Activated naive CD8-positive, alpha-beta T cell treated with anti-CD3 and anti-CD28 coated beads for 36 hours (primary cell): ENCODE measurements at regions not wholly inside any gene's neighbourhood (a gene's known extent, or its start where the extent isn't known, plus 50 kb on each side); places are given as distances from the start of the nearest gene placed in this dataset.
A peak's percentile ranks its signal among the peaks of the same experiment; 100 is the strongest.
"Not testable (repeated sequence)": the region's sequence is repeated elsewhere in the genome, so short reads cannot be mapped to it uniquely, and the experiment has no call there.

ENCODE experiments used
- DNase-seq: peaks from one replicate; pipeline ENCODE4 v3.0.0; 2021
- H3K27ac Mint-ChIP-seq: one replicate; pipeline ENCODE4 v1.8.0; 2022; ENCODE audit warnings: mild to moderate bottlenecking, moderate library complexity, mixed read lengths
- H3K27me3 Mint-ChIP-seq: one replicate; pipeline ENCODE4 v1.8.0; 2022; ENCODE audit warnings: mild to moderate bottlenecking, mixed read lengths
- H3K36me3 Mint-ChIP-seq: one replicate; pipeline ENCODE4 v1.8.0; 2021; ENCODE audit warnings: mild to moderate bottlenecking, mixed read lengths
- H3K4me1 Mint-ChIP-seq: one replicate; pipeline ENCODE4 v1.8.0; 2021; ENCODE audit warnings: mixed read lengths
- H3K4me3 Mint-ChIP-seq: one replicate; pipeline ENCODE4 v1.8.0; 2022; ENCODE audit warnings: mild to moderate bottlenecking, moderate library complexity, mixed read lengths
- H3K9me3 Mint-ChIP-seq: one replicate; pipeline ENCODE4 v1.8.0; 2022; ENCODE audit warnings: mixed read lengths

- not testable (repeated sequence) for H3K9me3 Mint-ChIP-seq, H3K27ac Mint-ChIP-seq
Measured at GRCh38 chr2:111511062-111511461, 372.9 kb downstream of the ANAPC1 start.

DNA sequence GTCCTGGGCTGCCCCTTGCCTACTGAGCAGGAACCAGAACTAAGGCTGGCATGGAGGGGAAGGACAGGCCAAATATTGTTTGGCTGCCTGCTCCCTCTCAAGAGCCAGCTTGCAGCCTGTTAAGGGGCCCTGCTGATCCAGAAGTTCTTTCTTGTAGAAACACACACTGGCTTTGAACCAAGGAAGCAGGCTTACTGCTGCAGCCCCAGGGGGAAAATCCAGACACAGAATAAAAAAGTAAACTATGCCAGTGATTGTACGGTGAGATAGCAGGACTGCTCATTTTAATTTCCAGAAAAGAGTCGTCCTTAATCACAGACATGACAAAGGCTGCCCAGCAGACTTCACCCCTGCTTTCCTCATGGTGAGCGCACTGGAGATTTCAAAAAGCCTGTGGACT, 371.6 kb downstream of the ANAPC1 start:
- H3K27me3 Mint-ChIP-seq, H3K27ac Mint-ChIP-seq, H3K9me3 Mint-ChIP-seq, H3K36me3 Mint-ChIP-seq, H3K4me3 Mint-ChIP-seq, DNase-seq, H3K4me1 Mint-ChIP-seq: not testable (repeated sequence)

More at GRCh38 chr2:111511062-111511461, 372.9 kb downstream of the ANAPC1 start:
- not testable (repeated sequence) for H3K27me3 Mint-ChIP-seq, DNase-seq, H3K36me3 Mint-ChIP-seq, H3K4me3 Mint-ChIP-seq, H3K4me1 Mint-ChIP-seq

- H3K9me3 Mint-ChIP-seq, DNase-seq, H3K4me3 Mint-ChIP-seq, H3K4me1 Mint-ChIP-seq, H3K27ac Mint-ChIP-seq, H3K27me3 Mint-ChIP-seq, H3K36me3 Mint-ChIP-seq: not testable (repeated sequence)
Measured at GRCh38 chr2:111514138-111514537, 369.9 kb downstream of the ANAPC1 start.

GRCh38 chr2:111517050-111517720, 366.8 kb downstream of the ANAPC1 start:
- not testable (repeated sequence) for H3K36me3 Mint-ChIP-seq, H3K4me3 Mint-ChIP-seq, H3K4me1 Mint-ChIP-seq, H3K27ac Mint-ChIP-seq, DNase-seq, H3K9me3 Mint-ChIP-seq
- peaks cover 10% of the 10 kb centered on the region for H3K27me3 Mint-ChIP-seq

GRCh38 chr2:111517721-111518053, 366.3 kb downstream of the ANAPC1 start:
- H3K36me3 Mint-ChIP-seq, H3K4me1 Mint-ChIP-seq, H3K4me3 Mint-ChIP-seq, H3K27ac Mint-ChIP-seq, DNase-seq, H3K9me3 Mint-ChIP-seq: not testable (repeated sequence)
- H3K27me3 Mint-ChIP-seq: peaks cover 10% of the 10 kb centered on the region

GRCh38 chr2:111519071-111519470, 364.9 kb downstream of the ANAPC1 start:
- Mint-ChIP-seq H3K9me3 (no peaks in the 10 kb centered on the region), H3K27me3 (peaks cover 6% of the 10 kb centered on the region), H3K27ac (no peak overlapping the region), H3K4me1 (no peaks in the 10 kb centered on the region), H3K4me3 (no peak overlapping the region), H3K36me3 (no peaks in the 10 kb centered on the region)
- DNase-seq: no peak

DNA sequence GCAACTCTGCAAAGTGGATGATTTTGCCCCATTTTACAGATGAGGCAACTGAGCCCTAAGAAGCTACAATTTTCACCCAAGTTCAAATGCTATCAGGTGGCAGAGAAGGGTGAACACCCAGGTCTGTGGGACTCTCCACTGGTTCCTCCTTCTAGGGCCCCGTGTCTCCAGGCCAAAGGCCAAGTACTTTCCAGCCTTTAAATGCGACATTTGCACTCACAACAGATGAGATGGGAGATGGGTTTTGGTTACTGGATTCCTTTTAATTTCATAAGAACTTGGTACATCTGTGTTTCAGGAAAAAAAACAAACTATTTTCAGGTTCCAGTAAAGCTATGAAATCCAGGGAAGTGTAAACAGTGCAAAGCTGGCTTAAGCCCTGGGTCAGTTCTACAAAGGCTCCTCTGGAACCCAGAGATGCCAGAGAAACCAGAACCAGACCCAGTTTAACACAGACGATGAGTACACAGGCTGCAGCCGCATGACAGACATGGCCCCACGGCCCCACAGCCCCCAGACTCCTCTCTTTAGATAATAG, 361.7 kb downstream of the ANAPC1 start:
- H3K9me3 Mint-ChIP-seq: no peaks in the 10 kb centered on the region
- no peaks in the 10 kb centered on the region for H3K36me3 Mint-ChIP-seq
- H3K4me1 Mint-ChIP-seq: no peaks in the 10 kb centered on the region
- H3K27ac Mint-ChIP-seq: no peak overlapping the region
- no peak overlapping the region for H3K4me3 Mint-ChIP-seq
- H3K27me3 Mint-ChIP-seq: peaks cover 6% of the 10 kb centered on the region
- no peak for DNase-seq

DNA sequence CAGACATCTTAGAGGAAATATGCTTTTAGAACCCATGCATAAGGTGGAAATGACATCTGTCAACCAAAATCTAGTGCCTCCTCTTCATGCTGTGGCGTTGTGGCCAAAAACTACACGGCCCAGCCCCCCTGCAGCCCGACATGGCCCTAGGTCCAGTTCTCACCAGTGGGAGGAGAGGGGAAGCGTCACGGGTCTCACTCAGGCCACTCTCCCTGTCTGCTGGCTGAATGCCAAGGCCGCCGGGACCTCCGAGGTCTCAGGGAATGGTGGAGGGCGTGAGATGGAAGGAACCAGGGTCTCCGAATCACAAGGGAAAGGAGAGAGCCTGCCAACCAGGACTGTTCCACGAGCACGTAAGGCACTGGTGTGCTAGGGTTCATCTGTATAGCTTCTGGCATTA, 361.0 kb downstream of the ANAPC1 start:
- H3K4me1 Mint-ChIP-seq: no peaks in the 10 kb centered on the region
- peaks cover 6% of the 10 kb centered on the region for H3K27me3 Mint-ChIP-seq
- H3K27ac Mint-ChIP-seq: no peak overlapping the region

GRCh38 chr2:111525026-111525425, 359.0 kb downstream of the ANAPC1 start:
- not testable (repeated sequence) for H3K4me1 Mint-ChIP-seq, DNase-seq, H3K36me3 Mint-ChIP-seq, H3K9me3 Mint-ChIP-seq, H3K27ac Mint-ChIP-seq, H3K27me3 Mint-ChIP-seq, H3K4me3 Mint-ChIP-seq

More for the DNA sequence above, 361.0 kb downstream of the ANAPC1 start:
- no peak for DNase-seq
- H3K9me3 Mint-ChIP-seq: no peaks in the 10 kb centered on the region
- H3K4me3 Mint-ChIP-seq: no peak overlapping the region
- no peaks in the 10 kb centered on the region for H3K36me3 Mint-ChIP-seq

DNA sequence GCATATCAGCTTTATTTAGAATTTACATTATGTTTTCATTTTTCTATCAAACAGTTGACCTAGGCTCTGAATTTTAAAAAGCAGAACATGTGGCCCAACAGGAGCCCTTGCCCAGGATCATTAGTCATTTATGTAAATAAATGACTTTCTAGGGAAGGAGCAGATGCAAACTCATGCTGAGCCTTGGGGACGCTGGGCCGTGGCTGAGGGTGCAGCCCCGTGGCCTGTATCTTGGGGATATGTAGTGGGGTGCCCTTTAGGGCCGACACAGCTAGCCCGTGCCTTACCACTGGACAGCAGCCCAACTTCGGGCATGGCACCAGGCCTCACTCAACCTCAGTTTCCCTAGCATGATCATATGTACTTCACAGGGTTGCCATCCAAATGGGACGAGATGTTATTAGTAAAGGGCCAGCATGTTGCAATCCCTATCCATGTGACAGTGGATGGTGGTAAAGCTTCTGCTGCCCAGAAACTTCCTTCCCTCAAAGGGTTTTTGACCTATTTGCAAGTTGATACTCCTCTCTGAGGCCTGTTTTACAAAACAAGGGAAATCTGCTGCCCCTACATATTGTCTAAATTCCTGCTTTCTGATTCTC, 357.9 kb downstream of the ANAPC1 start:
- H3K9me3 Mint-ChIP-seq, H3K27me3 Mint-ChIP-seq, H3K4me3 Mint-ChIP-seq, DNase-seq, H3K36me3 Mint-ChIP-seq, H3K4me1 Mint-ChIP-seq, H3K27ac Mint-ChIP-seq: not testable (repeated sequence)

GRCh38 chr2:111527707-111528400, 356.1 kb downstream of the ANAPC1 start:
- not testable (repeated sequence) for H3K9me3 Mint-ChIP-seq, H3K27me3 Mint-ChIP-seq, H3K4me1 Mint-ChIP-seq, DNase-seq, H3K27ac Mint-ChIP-seq, H3K36me3 Mint-ChIP-seq, H3K4me3 Mint-ChIP-seq

DNA sequence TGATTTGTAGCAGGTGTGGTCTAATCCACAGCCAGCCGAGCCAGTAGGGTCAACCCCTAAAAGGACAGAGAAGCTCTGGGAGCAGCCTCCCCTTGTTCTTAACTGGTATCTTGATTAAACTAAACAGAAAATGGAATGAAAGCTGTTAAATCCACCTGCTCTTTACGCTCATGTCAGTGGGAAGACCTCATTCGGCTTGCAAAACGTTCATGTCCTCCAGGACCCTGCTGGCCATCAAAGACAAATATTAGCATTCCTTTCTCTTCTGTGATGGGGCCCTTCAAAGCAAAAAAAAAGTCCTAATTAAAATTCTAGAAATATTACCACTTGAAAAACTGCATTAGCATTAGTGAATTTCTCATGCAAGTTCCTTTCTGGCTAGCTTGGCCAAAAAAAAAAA, 355.0 kb downstream of the ANAPC1 start:
- H3K4me1 Mint-ChIP-seq, H3K4me3 Mint-ChIP-seq, H3K27ac Mint-ChIP-seq, H3K9me3 Mint-ChIP-seq, H3K27me3 Mint-ChIP-seq, DNase-seq, H3K36me3 Mint-ChIP-seq: not testable (repeated sequence)

DNA sequence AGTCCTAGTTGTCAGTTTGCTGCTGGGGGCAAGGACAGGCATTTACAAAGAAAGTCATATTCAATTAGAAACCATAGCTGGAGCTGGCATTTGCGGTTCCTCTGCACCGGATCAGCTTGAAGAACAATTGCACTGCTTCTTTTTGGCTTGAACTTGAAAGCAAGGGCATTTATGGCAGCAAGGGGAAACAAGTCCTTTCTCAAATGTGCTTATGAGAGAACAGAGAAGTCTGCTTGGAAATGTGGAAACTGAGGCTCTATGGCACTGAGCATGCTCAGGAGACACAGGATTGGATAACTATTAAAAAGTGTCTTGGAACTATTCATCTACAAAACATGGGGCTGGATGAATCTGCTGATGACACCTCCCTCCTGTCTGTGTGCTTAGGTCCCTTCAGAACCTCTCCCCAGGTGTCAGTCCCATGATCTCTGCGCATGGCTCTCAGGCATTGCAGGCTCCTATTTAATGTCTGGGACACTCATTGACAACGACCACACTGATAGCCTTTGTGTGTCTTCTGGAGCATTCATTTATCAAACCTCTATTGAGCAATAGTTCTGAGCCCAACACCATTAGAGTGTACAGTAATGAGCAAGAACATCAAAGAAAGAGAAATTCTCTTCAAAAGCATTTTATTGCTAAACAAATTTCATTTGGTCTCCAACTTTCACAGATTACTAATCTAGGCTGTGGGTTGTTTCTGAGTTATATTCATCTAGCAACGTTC, 353.6 kb downstream of the ANAPC1 start:
- H3K27me3 Mint-ChIP-seq, H3K4me3 Mint-ChIP-seq, H3K36me3 Mint-ChIP-seq, DNase-seq, H3K9me3 Mint-ChIP-seq, H3K27ac Mint-ChIP-seq: not testable (repeated sequence)
- peaks cover 15% of the 10 kb centered on the region for H3K4me1 Mint-ChIP-seq

DNA sequence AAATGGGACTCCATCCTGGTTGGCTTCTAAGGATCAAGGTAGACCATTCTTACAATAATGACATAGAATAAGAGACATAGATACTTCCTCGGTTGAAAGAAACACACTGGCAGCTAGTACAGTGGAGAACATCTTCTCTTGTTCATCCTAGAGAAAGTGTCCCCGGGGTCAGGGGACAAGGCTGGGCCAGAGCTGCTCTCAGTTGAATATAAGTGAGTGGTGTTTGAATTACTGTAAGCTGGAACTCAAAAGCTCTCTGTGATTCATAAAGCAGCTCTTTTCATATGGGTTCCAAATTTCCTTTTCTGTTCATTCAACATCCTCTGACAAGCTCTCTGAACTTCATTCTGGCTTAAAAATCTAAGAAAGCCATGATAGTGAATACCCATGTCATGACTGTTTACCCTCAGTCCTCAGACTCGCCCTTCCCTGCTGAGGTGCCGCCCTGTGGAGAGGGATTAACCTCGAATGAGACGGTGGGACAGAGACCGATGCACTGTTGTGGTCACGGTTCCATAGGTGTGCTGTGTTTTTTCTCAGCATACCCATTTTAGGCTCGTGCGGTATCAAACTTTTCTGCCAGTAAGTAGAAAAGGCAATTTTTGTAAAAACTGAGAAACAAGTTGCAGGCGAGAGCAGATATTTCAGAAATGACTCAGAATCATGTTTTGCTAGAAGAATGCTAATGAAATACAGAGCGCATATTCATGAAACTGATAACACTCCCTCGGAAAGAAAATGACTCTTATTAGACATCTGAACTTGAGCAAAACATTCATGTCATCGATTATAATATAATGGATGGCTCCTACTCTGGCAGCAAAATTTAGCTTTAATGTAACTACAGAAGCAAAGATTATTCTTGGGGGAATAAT, 351.1 kb downstream of the ANAPC1 start:
- not testable (repeated sequence) for DNase-seq, H3K36me3 Mint-ChIP-seq, H3K9me3 Mint-ChIP-seq, H3K4me3 Mint-ChIP-seq
- H3K4me1 Mint-ChIP-seq: peaks cover 15% of the 10 kb centered on the region
- H3K27me3 Mint-ChIP-seq: peaks cover 17% of the 10 kb centered on the region
- H3K27ac Mint-ChIP-seq: peak overlapping the region; percentile 65
